T-helper 1 cell treated with Interleukin-12 subunit alpha and Interleukin-12 subunit beta and Interleukin-4 antibody, amounts not matched to agents 30 μg/mL and 1 μg/mL, for 36 hours (primary cell): ENCODE measurements at regions not wholly inside any gene's neighbourhood (a gene's known extent, or its start where the extent isn't known, plus 50 kb on each side); places are given as distances from the start of the nearest gene placed in this dataset.

Experiments
- H3K27ac Mint-ChIP-seq: one replicate; pipeline ENCODE4 v1.8.0; 2021; ENCODE audit warnings: mild to moderate bottlenecking, mixed read lengths
- H3K27me3 Mint-ChIP-seq: one replicate; pipeline ENCODE4 v1.8.0; 2021; ENCODE audit warnings: low read depth, mixed read lengths
- H3K36me3 Mint-ChIP-seq: one replicate; pipeline ENCODE4 v1.8.0; 2021; ENCODE audit warnings: low read depth, mixed read lengths
- H3K4me1 Mint-ChIP-seq: one replicate; pipeline ENCODE4 v1.8.0; 2021; ENCODE audit warnings: low read depth, mixed read lengths
- H3K4me3 Mint-ChIP-seq: one replicate; pipeline ENCODE4 v1.8.0; 2021; ENCODE audit warnings: mild to moderate bottlenecking, moderate library complexity, mixed read lengths
- H3K9me3 Mint-ChIP-seq: one replicate; pipeline ENCODE4 v1.8.0; 2021; ENCODE audit warnings: mixed read lengths

GRCh38 chr9:129493706-129494047, 127.2 kb downstream of the C9orf50 start:
- H3K36me3 Mint-ChIP-seq, result peaks cover 28% of the 10 kb centered on the region
- no peak overlapping the region for H3K27ac Mint-ChIP-seq
- no peak overlapping the region for H3K4me3 Mint-ChIP-seq
- H3K4me1 Mint-ChIP-seq, result peaks cover 34% of the 10 kb centered on the region
- no peaks in the 10 kb centered on the region for H3K27me3 Mint-ChIP-seq
- no peaks in the 10 kb centered on the region for H3K9me3 Mint-ChIP-seq

DNA sequence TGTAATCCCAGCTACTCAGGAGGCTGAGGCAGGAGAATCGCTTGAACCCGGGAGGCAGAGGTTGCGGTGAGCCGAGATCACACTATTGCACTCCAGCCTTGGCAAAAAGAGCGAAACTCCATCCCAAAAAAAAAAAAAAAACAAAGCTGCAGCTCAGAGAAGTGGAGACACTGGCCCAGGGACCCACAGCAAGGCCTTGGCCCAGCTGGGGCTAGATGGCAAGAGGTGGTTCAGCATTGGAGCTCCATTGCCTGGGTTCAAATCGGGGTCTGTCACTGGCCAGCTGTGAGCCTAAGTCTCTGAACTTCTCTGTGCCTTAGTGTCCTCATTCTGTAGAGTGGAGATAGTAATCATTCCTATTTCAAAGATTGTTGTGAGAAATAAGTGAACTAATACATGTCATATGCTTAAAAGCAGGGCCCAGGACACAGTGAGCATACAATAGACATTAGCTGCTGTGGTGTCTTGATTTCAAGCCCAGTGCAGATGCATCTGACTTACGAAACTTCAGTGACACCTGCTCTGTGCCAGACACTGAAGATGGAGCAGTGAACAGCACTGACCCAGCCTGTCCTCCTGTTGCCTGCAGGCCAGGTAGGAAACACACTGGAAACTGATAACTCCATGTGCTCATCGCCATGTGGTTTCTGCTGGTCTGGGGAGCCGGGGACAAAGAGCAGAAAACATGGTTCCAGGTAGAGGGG, 127.7 kb downstream of the C9orf50 start:
- peak overlapping the region; percentile 9 for H3K27ac Mint-ChIP-seq
- H3K27me3 Mint-ChIP-seq, result no peaks in the 10 kb centered on the region
- peaks cover 26% of the 10 kb centered on the region for H3K36me3 Mint-ChIP-seq
- peaks cover 31% of the 10 kb centered on the region for H3K4me1 Mint-ChIP-seq
- H3K9me3 Mint-ChIP-seq, result no peaks in the 10 kb centered on the region
- peak overlapping the region; percentile 18 for H3K4me3 Mint-ChIP-seq

GRCh38 chr9:129491487-129491855, 129.4 kb downstream of the C9orf50 start:
- Mint-ChIP-seq H3K36me3 (peaks cover 22% of the 10 kb centered on the region), H3K9me3 (no peaks in the 10 kb centered on the region), H3K4me3 (peak overlapping the region; percentile 88), H3K27ac (no peak overlapping the region), H3K27me3 (no peaks in the 10 kb centered on the region), H3K4me1 (peaks cover 33% of the 10 kb centered on the region)

GRCh38 chr9:129490583-129491486, 130.1 kb downstream of the C9orf50 start:
- peaks cover 22% of the 10 kb centered on the region for H3K36me3 Mint-ChIP-seq
- H3K4me3 Mint-ChIP-seq, result peak overlapping the region; percentile 88
- H3K27me3 Mint-ChIP-seq, result no peaks in the 10 kb centered on the region
- peaks cover 34% of the 10 kb centered on the region for H3K4me1 Mint-ChIP-seq
- H3K27ac Mint-ChIP-seq, result peak overlapping the region; percentile 93
- no peaks in the 10 kb centered on the region for H3K9me3 Mint-ChIP-seq

GRCh38 chr9:129489838-129490582, 130.9 kb downstream of the C9orf50 start:
- H3K4me1 Mint-ChIP-seq, result peaks cover 33% of the 10 kb centered on the region
- no peaks in the 10 kb centered on the region for H3K27me3 Mint-ChIP-seq
- H3K4me3 Mint-ChIP-seq, result peak overlapping the region; percentile 88
- no peaks in the 10 kb centered on the region for H3K9me3 Mint-ChIP-seq
- H3K27ac Mint-ChIP-seq, result peak overlapping the region; percentile 93
- H3K36me3 Mint-ChIP-seq, result peaks cover 20% of the 10 kb centered on the region

DNA sequence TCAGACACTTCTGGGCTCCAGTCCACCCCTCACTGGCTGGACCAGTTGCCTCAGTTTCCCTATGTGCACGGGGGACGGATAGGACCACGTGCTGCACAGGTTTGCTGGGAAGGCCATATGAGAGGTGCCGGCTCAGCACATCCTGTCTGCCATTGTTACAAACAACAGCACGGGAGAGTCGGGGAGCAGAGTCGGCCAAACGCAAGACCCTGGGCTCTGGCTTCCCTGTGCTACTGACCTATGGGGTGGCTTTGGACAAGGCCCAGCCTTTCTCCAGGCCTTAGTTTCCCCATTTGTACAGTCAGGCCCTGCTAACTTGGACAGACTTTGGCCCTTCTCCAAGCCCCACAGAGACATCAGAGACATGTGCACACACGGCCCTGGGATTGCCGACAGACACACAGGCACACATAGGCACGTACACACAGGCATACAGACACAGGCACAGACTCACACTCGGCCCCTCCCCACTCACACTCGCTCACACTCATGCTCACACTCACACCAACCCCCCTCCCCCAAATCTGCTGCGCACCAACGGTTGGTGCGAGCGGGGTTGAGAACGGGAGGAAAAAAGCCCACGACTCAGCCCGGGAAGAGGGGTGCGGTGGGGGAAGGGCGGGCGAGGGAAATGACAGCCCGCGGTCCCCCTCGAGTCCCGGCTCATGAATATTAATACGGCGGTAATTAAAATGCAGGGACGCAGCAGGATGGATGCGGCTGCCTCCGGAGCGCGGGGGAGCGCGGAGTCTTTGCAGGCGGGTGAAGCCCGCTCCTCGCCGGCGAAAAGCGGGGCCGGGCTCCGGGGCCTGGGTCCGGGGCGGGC, 133.0 kb downstream of the C9orf50 start:
- Mint-ChIP-seq H3K27ac (peak overlapping the region; percentile 96), H3K4me3 (peak overlapping the region; percentile 81), H3K27me3 (no peaks in the 10 kb centered on the region), H3K9me3 (no peaks in the 10 kb centered on the region), H3K36me3 (peaks cover 14% of the 10 kb centered on the region), H3K4me1 (peaks cover 38% of the 10 kb centered on the region)

- Mint-ChIP-seq H3K27me3 (no peaks in the 10 kb centered on the region), H3K4me1 (peaks cover 38% of the 10 kb centered on the region), H3K4me3 (peak overlapping the region; percentile 64), H3K9me3 (no peaks in the 10 kb centered on the region), H3K36me3 (peaks cover 9% of the 10 kb centered on the region), H3K27ac (peak overlapping the region; percentile 93)
These were observed 133.9 kb downstream of the C9orf50 start for GRCh38 chr9:129486756-129487657.

GRCh38 chr9:129485145-129485774, 135.6 kb downstream of the C9orf50 start:
- Mint-ChIP-seq H3K4me1 (peaks cover 28% of the 10 kb centered on the region), H3K27ac (peak overlapping the region; percentile 50), H3K27me3 (peaks cover 11% of the 10 kb centered on the region), H3K9me3 (no peaks in the 10 kb centered on the region), H3K4me3 (no peak overlapping the region), H3K36me3 (peaks cover 4% of the 10 kb centered on the region)

DNA sequence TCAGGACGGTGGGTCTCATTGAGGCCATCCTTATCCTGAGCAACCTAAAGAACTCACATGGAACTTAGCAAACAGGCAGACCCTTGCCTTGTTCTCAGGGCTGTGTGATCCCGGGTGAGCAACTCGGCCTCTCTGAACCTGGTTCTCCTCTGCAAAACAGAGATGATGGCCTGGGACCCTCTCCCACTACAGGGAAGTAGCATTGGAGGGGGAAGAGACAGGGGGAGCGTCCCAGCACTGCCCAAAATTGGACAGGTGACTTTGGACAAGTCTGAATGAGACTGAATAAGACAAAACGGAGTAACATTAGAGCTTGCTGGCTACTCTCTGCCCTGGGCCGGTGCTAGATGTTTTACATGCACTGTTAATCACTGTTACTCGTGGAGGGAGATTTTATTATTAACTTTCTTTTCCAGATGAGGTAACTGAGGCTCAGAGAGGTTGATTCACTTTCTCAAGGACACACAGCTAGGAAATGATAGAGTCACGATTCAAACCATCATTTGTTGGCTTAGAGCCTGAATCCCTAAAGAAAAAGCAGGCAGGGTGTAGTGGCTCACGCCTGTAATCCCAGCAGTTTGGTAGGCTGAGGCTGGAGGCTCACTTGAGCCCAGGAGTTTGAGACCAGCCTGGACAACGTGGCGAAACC, 136.4 kb downstream of the C9orf50 start:
- H3K9me3 Mint-ChIP-seq, result no peaks in the 10 kb centered on the region
- no peak overlapping the region for H3K4me3 Mint-ChIP-seq
- H3K36me3 Mint-ChIP-seq, result peaks cover 2% of the 10 kb centered on the region
- H3K4me1 Mint-ChIP-seq, result peaks cover 25% of the 10 kb centered on the region
- H3K27ac Mint-ChIP-seq, result peak overlapping the region; percentile 38
- H3K27me3 Mint-ChIP-seq, result peaks cover 12% of the 10 kb centered on the region

DNA sequence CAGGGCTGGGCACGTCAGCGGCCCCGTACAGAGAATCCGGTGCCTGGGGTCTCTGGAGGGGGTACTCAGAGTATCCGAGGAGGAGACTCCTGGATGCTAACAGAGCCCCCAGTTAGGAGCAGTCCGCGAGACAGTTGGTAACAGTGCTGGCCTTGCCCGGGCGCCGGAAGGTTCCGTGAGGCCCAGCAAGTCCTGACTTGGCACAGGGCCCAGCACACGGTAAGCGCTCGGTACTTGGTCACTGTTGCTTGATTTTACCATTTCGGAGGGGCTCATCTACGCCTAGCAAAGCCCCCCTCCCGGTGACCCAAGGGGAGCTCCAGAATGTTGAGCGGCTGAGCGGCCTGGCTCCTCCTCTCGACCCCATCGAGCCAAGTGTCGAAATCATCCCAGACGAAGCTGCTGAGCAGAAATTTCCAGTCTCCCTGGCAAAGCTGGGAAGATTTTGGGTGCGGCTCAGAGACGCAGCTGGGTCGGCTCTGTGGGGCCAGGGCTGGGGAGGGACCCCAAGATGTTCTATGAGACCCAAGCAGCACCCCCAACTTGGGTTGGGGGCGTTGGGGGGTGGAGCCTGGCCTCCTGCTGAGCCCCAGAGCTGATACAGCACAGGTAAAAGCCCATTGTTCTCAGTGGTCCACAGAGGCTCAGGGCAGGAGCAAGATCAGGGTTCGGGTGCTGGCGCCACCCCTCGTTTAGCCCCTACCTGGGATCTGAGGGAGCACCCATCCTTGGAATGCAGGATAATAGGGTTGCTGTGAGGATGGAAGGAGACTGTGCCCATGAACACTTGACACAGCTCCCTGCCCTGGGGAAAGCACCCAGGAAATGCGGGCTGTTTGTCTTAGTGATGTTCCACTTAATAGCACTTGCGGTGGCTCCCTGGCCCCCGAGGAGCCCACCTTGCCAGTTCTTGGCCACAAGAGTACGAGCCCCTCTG, 137.2 kb downstream of the C9orf50 start:
- Mint-ChIP-seq H3K4me3 (no peak overlapping the region), H3K36me3 (no peaks in the 10 kb centered on the region), H3K27ac (peak overlapping the region; percentile 38), H3K4me1 (peaks cover 22% of the 10 kb centered on the region), H3K27me3 (peaks cover 12% of the 10 kb centered on the region), H3K9me3 (no peaks in the 10 kb centered on the region)

GRCh38 chr9:129482521-129483414, 138.1 kb downstream of the C9orf50 start:
- Mint-ChIP-seq H3K27ac (peak overlapping the region; percentile 41), H3K4me3 (peak overlapping the region; percentile 62), H3K4me1 (peaks cover 19% of the 10 kb centered on the region), H3K9me3 (no peaks in the 10 kb centered on the region), H3K27me3 (peaks cover 16% of the 10 kb centered on the region), H3K36me3 (no peaks in the 10 kb centered on the region)
